ENCODE measurements at regions not wholly inside any gene's neighbourhood (a gene's known extent, or its start where the extent isn't known, plus 50 kb on each side); places are given as distances from the start of the nearest gene placed in this dataset.

GRCh38 chr10:42951486-42952251, 125.2 kb upstream of the RET start:
- Histone ChIP-seq H3K27me3 (replicated peaks; ENCODE audit: control insufficient read depth, insufficient read depth, low read length, poor library complexity, severe bottlenecking) (no peaks in the 10 kb centered on the region), H3K4me3 (ENCODE audit: insufficient read depth, low read depth, low read length, poor library complexity, severe bottlenecking) (no peak overlapping the region), H3K9me3 (ENCODE audit: control insufficient read depth, low read length) (no peaks in the 10 kb centered on the region), H3K36me3 (ENCODE audit: control insufficient read depth, insufficient read depth, low read length) (no peaks in the 10 kb centered on the region), H3K27ac (ENCODE audit: insufficient read depth, low read length, poor library complexity, severe bottlenecking) (no peak overlapping the region), H3K4me1 (ENCODE audit: control insufficient read depth, insufficient read depth, low read length, poor library complexity, severe bottlenecking) (no peaks in the 10 kb centered on the region)
- no peak for DNase-seq

- DNase-seq: no peak
- Histone ChIP-seq H3K36me3 (ENCODE audit: control insufficient read depth, insufficient read depth, low read length) (no peaks in the 10 kb centered on the region), H3K27me3 (replicated peaks; ENCODE audit: control insufficient read depth, insufficient read depth, low read length, poor library complexity, severe bottlenecking) (no peaks in the 10 kb centered on the region), H3K9me3 (ENCODE audit: control insufficient read depth, low read length) (no peaks in the 10 kb centered on the region), H3K27ac (ENCODE audit: insufficient read depth, low read length, poor library complexity, severe bottlenecking) (no peak overlapping the region), H3K4me3 (ENCODE audit: insufficient read depth, low read depth, low read length, poor library complexity, severe bottlenecking) (no peak overlapping the region), H3K4me1 (ENCODE audit: control insufficient read depth, insufficient read depth, low read length, poor library complexity, severe bottlenecking) (no peaks in the 10 kb centered on the region)
Measured at GRCh38 chr10:42952349-42952748, 124.5 kb upstream of the RET start.

DNA sequence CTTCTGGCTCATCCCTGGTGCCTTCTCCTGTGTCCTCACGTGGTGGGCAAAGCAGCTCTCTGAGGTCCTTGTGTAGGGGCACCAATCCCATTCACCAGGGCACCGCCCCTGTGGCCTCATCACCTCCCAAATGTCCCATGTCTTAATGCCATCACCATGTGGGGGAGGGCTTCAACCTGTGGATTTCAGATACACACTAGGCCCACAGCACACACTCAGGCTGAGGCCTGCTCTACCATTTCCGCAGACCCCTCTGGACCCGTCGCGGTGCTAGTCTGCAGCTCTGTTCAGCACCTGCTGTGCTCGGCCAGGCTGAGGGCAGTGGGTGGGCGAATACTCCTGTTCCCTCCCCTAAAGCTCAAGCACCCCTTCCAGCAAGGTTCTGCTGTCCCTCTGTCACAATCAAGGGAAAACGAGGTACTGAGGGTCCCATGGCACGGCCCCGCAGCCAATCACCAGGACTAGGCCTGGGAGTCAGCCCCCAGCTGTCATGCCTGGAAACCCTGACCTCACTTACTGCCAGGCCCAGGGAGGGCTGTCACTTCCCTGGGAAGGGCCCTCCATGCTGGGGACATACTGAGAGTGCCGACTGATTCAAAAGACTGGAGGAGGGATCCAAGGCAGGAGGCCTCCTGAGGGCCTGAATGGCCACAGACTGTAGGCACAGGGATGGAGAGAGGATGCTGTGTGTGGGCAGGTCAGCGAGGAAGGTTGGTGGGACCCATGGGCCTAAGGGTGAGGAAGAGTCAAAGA, 123.8 kb upstream of the RET start:
- H3K4me1 ChIP-seq (ENCODE audit: control insufficient read depth, insufficient read depth, low read length, poor library complexity, severe bottlenecking): no peaks in the 10 kb centered on the region
- no peak overlapping the region for H3K27ac ChIP-seq (ENCODE audit: insufficient read depth, low read length, poor library complexity, severe bottlenecking)
- no peak overlapping the region for H3K4me3 ChIP-seq (ENCODE audit: insufficient read depth, low read depth, low read length, poor library complexity, severe bottlenecking)
- no peaks in the 10 kb centered on the region for H3K27me3 ChIP-seq (replicated peaks; ENCODE audit: control insufficient read depth, insufficient read depth, low read length, poor library complexity, severe bottlenecking)
- no peaks in the 10 kb centered on the region for H3K9me3 ChIP-seq (ENCODE audit: control insufficient read depth, low read length)
- no peak for DNase-seq
- no peaks in the 10 kb centered on the region for H3K36me3 ChIP-seq (ENCODE audit: control insufficient read depth, insufficient read depth, low read length)

- no peak for DNase-seq
Measured at GRCh38 chr10:42953684-42954674, 122.9 kb upstream of the RET start.

DNA sequence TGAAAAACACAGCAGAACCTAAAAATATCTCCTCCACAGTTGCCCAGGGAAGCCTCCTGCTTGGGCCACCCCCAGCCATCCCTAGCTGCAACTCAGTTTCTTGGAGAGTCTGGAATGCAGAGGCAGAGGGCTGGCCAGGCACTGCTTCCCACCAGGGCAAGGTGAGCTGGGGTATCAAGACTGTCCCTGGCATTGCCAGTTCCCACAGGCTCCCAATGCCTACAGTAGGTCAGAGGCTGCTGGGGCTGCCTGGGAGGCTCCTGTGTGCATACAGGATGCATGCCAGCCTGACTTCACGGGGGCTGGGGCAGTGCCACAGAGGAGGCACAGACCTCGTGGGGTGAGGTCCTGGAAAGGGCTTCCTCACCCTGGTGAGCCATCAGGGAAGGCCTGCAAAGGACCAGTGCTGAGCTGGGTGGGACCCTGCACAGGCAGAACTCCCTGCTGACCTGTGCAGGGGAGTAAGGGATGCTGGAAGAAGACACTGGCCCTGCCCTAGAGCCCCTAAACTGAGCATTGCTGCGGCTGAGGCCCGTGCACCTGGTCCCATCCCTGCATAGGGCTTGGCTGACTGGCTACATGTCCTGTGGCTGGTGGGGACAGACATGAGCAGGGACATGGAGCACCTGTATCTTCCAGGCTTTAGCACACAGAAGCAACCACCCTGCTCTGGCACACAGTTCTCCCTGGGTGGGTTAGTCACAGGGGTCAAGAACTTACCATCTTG, 121.9 kb upstream of the RET start:
- Histone ChIP-seq H3K36me3 (ENCODE audit: control insufficient read depth, insufficient read depth, low read length) (no peaks in the 10 kb centered on the region), H3K4me3 (ENCODE audit: insufficient read depth, low read depth, low read length, poor library complexity, severe bottlenecking) (no peak overlapping the region), H3K9me3 (ENCODE audit: control insufficient read depth, low read length) (no peaks in the 10 kb centered on the region), H3K27ac (ENCODE audit: insufficient read depth, low read length, poor library complexity, severe bottlenecking) (no peak overlapping the region), H3K4me1 (ENCODE audit: control insufficient read depth, insufficient read depth, low read length, poor library complexity, severe bottlenecking) (no peaks in the 10 kb centered on the region), H3K27me3 (replicated peaks; ENCODE audit: control insufficient read depth, insufficient read depth, low read length, poor library complexity, severe bottlenecking) (no peaks in the 10 kb centered on the region)
- no peak for DNase-seq

More at GRCh38 chr10:42953684-42954674, 122.9 kb upstream of the RET start:
- no peak overlapping the region for H3K27ac ChIP-seq (ENCODE audit: insufficient read depth, low read length, poor library complexity, severe bottlenecking)
- no peaks in the 10 kb centered on the region for H3K27me3 ChIP-seq (replicated peaks; ENCODE audit: control insufficient read depth, insufficient read depth, low read length, poor library complexity, severe bottlenecking)
- H3K4me1 ChIP-seq (ENCODE audit: control insufficient read depth, insufficient read depth, low read length, poor library complexity, severe bottlenecking): no peaks in the 10 kb centered on the region
- H3K36me3 ChIP-seq (ENCODE audit: control insufficient read depth, insufficient read depth, low read length): no peaks in the 10 kb centered on the region
- H3K4me3 ChIP-seq (ENCODE audit: insufficient read depth, low read depth, low read length, poor library complexity, severe bottlenecking): no peak overlapping the region
- no peaks in the 10 kb centered on the region for H3K9me3 ChIP-seq (ENCODE audit: control insufficient read depth, low read length)

DNA sequence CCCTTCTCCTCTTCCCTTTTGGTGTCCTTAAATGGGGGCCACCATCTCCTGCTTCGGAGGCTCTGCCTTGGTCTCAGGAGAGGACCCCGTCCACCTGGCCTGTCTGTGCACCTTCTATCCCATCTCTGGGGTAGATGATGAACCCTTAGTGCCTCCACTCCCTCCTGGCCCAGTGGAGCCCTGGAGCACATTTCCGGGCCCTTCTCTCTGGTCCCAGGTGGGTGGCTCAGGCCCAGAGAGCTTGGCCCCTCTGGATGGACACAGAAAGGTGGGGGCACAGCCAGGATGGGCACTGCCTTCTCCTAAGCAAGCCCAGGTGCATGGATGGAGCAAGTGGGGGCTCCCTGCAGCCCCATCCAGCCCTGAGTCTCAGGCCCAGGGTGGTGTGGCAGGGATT, 121.4 kb upstream of the RET start:
- H3K4me1 ChIP-seq (ENCODE audit: control insufficient read depth, insufficient read depth, low read length, poor library complexity, severe bottlenecking): no peaks in the 10 kb centered on the region
- H3K36me3 ChIP-seq (ENCODE audit: control insufficient read depth, insufficient read depth, low read length): no peaks in the 10 kb centered on the region
- no peaks in the 10 kb centered on the region for H3K9me3 ChIP-seq (ENCODE audit: control insufficient read depth, low read length)
- no peak overlapping the region for H3K4me3 ChIP-seq (ENCODE audit: insufficient read depth, low read depth, low read length, poor library complexity, severe bottlenecking)
- H3K27me3 ChIP-seq (replicated peaks; ENCODE audit: control insufficient read depth, insufficient read depth, low read length, poor library complexity, severe bottlenecking): no peaks in the 10 kb centered on the region
- no peak for DNase-seq
- no peak overlapping the region for H3K27ac ChIP-seq (ENCODE audit: insufficient read depth, low read length, poor library complexity, severe bottlenecking)

GRCh38 chr10:42956045-42956444, 120.8 kb upstream of the RET start:
- no peak overlapping the region for H3K4me3 ChIP-seq (ENCODE audit: insufficient read depth, low read depth, low read length, poor library complexity, severe bottlenecking)
- no peak for DNase-seq

DNA sequence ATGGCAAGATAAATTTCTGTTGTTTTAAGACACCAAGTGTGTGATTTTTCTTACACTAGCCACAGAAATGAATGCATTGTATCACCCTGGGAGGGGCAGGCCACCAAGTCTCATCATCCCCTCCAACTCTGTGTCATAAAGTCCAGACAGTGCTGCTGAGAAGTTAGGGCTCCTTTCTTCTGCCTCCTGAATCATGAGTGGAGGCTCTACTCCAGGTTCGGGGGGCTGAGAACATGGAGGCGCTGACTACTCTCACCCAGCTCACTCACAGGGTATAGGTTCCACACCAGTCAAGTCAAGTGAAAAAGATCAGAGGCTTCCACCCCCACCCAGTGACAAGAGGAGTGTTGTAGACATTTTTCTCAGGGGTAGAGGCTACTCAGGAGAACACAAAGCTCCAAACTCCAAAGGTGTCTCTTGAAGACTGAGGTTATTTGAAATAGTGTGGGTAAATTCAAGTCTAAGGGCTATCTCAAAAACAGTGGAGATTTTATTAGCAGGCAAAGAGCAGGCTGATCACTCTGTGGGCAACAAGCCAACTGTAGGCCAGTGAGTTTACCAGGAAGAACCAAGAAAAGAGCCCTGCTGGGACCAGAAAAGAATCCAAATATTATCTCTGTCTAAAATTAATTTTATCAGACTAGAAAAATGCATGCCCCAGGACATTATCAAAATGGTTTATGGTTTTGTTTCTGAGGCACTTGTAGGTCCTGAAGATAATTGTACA, 118.6 kb upstream of the RET start:
- Histone ChIP-seq H3K27me3 (replicated peaks; ENCODE audit: control insufficient read depth, insufficient read depth, low read length, poor library complexity, severe bottlenecking) (no peaks in the 10 kb centered on the region), H3K4me3 (ENCODE audit: insufficient read depth, low read depth, low read length, poor library complexity, severe bottlenecking) (no peak overlapping the region), H3K9me3 (ENCODE audit: control insufficient read depth, low read length) (no peaks in the 10 kb centered on the region), H3K4me1 (ENCODE audit: control insufficient read depth, insufficient read depth, low read length, poor library complexity, severe bottlenecking) (no peaks in the 10 kb centered on the region), H3K36me3 (ENCODE audit: control insufficient read depth, insufficient read depth, low read length) (no peaks in the 10 kb centered on the region), H3K27ac (ENCODE audit: insufficient read depth, low read length, poor library complexity, severe bottlenecking) (no peak overlapping the region)
- DNase-seq: no peak

More at GRCh38 chr10:42956045-42956444, 120.8 kb upstream of the RET start:
- H3K36me3 ChIP-seq (ENCODE audit: control insufficient read depth, insufficient read depth, low read length): no peaks in the 10 kb centered on the region
- no peaks in the 10 kb centered on the region for H3K4me1 ChIP-seq (ENCODE audit: control insufficient read depth, insufficient read depth, low read length, poor library complexity, severe bottlenecking)
- H3K27me3 ChIP-seq (replicated peaks; ENCODE audit: control insufficient read depth, insufficient read depth, low read length, poor library complexity, severe bottlenecking): no peaks in the 10 kb centered on the region
- no peak overlapping the region for H3K27ac ChIP-seq (ENCODE audit: insufficient read depth, low read length, poor library complexity, severe bottlenecking)
- no peaks in the 10 kb centered on the region for H3K9me3 ChIP-seq (ENCODE audit: control insufficient read depth, low read length)

DNA sequence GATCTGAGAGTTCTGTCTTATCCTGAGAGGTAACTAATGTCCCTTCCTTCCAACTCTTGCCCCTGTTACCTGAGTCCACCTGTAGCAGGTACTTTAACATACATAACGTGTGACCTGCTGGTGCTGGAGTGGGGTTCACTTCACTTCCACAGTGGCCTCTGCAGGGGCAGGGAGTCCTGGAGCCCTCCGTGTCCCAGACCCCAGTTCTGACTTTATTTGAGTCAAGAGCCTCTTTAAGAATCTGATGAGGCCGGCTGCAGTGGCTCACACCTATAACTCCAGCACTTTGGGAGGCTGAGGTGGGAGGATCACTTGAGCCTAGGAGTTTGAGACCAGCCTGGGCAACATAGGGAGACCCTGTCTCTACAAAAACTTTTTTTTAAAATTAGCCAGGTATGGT, 117.0 kb upstream of the RET start:
- H3K27ac ChIP-seq (ENCODE audit: insufficient read depth, low read length, poor library complexity, severe bottlenecking): no peak overlapping the region
- no peak for DNase-seq
- H3K4me3 ChIP-seq (ENCODE audit: insufficient read depth, low read depth, low read length, poor library complexity, severe bottlenecking): no peak overlapping the region
- no peaks in the 10 kb centered on the region for H3K9me3 ChIP-seq (ENCODE audit: control insufficient read depth, low read length)
- H3K4me1 ChIP-seq (ENCODE audit: control insufficient read depth, insufficient read depth, low read length, poor library complexity, severe bottlenecking): no peaks in the 10 kb centered on the region
- no peaks in the 10 kb centered on the region for H3K36me3 ChIP-seq (ENCODE audit: control insufficient read depth, insufficient read depth, low read length)
- no peaks in the 10 kb centered on the region for H3K27me3 ChIP-seq (replicated peaks; ENCODE audit: control insufficient read depth, insufficient read depth, low read length, poor library complexity, severe bottlenecking)

Data from effector memory CD4-positive, alpha-beta T cell (primary cell).